GM12872 (cell line): ENCODE measurements at regions not wholly inside any gene's neighbourhood (a gene's known extent, or its start where the extent isn't known, plus 50 kb on each side); places are given as distances from the start of the nearest gene placed in this dataset.

Source experiments
- TF ChIP-seq, protein P1 (sequence below): IDR thresholded peaks from 3 replicates; pipeline ENCODE4 v1.5.1; 2011; ENCODE audit warnings: low read depth, mild to moderate bottlenecking, low read length, moderate library complexity; ENCODE audit not compliant: insufficient read depth

DNA sequence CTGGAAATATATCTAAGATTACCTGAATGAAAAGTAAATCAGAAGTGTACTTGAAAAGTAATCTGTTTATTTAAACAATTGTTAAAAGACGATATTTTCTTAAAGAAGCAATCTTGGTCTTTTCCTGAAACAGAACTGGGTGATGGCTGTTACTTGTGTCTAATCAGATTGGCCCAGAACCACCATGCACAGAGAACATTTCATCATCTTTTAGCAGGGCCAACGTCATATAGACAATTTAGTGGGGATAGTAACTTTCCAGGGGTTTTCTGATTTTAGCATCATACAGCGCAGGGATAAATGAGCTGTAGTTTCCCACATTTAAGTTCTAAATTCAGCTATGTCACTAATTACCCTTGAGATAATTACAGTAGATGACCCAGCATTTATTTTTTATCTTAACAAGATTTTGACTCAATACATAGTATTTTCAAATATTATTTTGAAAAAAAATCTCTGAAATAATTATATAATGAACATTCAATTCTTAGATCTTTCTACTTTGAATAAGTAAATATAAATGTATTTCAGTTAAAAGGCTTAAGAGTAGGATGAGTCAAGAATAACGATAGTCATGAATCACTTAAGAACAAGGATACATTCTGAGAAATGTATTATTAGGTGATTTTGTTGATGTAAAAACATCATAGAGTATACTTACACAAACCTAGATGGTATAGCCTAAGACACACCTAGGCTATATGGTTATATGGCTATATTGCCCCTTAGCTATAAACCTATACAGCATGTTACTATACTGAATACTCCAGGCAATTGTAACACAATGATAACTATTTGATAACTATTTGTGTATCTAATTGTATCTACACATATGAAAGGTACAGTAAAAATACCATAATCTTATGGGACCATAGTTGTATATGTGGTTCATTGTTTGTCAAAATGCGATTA, 103.8 kb upstream of the MME start:
- TF ChIP-seq, protein P1, sequence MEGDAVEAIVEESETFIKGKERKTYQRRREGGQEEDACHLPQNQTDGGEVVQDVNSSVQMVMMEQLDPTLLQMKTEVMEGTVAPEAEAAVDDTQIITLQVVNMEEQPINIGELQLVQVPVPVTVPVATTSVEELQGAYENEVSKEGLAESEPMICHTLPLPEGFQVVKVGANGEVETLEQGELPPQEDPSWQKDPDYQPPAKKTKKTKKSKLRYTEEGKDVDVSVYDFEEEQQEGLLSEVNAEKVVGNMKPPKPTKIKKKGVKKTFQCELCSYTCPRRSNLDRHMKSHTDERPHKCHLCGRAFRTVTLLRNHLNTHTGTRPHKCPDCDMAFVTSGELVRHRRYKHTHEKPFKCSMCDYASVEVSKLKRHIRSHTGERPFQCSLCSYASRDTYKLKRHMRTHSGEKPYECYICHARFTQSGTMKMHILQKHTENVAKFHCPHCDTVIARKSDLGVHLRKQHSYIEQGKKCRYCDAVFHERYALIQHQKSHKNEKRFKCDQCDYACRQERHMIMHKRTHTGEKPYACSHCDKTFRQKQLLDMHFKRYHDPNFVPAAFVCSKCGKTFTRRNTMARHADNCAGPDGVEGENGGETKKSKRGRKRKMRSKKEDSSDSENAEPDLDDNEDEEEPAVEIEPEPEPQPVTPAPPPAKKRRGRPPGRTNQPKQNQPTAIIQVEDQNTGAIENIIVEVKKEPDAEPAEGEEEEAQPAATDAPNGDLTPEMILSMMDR: no peak

DNA sequence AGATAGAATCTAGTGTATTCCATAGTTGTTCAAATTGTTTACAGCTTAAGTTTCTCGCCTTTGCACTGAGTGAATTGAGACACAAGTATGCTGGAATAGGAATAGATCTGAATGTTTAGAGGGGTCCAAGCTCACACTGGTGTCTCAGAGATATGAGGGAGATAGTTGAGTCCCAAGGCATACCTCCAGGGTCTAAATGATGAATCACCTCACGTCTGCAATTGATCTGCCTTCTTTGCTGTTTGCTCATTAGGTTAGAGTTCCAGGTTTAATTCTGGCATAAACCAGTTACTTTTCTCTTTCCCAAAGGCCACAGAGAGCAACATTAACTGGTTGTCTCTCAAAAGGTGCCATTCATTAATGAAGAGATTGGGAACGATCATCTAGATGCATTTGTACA, 106.3 kb upstream of the MME start:
- TF ChIP-seq, protein P1: no peak

DNA sequence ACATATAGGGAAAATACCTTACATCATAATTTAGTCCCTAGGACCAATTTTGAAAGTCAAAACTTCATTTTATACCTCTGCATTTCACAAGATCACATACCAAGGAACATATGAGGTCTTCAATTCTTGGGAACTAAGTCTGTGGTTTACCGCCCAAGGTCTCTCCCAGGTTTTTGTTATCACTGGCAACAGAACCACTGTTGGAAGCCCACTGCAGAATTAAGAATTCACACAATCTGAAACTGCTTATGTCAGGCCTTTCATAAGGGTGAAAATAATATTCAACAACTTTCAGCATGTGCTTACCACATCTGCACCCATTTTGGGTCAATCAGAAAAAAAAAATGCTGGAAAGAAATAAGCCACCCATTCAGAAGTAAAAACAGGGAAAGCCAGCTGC, 107.2 kb upstream of the MME start:
- TF ChIP-seq, protein P1: no peak

DNA sequence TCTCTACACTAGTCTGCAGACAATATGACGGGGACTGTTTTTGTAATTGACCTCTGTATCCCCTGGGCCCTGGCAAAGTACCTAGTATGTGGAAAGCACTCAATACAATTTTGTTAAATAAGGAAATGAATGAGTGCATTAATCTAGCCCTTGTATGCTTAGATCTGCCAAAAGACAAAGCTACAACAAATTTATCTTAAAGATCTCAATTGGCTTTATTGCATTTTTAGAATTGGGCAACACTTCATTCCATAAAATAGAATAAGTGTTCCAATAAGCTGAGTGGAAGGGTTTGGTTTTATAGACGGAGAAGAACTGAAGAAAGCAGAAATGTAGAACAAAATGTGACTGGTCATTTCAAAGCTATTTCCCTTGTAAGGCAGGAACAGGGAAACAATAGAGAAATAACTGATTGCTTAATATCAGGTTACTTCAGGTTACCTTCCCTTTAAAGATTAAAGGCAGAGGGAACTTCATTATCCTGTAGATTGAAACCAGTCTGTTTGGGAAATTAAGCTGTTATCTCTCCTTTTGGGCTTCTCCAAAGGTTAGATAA, 108.3 kb upstream of the MME start:
- TF ChIP-seq, protein P1: no peak

DNA sequence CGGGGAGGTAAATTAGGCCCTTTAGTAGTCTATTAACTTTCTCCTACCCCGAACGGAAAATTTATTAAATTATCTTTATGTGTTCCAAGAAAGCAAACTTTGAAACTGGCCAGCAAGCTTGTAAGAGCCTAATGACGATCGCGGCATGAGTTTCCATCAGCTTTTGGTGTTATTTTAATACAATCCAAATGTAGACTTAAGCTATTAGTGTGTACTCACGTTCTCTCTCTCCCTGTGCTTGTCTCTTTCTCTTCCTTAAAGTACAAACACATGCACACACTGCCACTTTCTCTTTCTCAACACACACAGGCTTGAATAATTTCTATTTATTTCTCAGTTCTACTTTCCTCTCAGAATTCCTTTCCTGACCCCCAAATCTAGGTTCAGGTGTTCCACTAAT, 108.8 kb upstream of the MME start:
- TF ChIP-seq, protein P1: no peak

DNA sequence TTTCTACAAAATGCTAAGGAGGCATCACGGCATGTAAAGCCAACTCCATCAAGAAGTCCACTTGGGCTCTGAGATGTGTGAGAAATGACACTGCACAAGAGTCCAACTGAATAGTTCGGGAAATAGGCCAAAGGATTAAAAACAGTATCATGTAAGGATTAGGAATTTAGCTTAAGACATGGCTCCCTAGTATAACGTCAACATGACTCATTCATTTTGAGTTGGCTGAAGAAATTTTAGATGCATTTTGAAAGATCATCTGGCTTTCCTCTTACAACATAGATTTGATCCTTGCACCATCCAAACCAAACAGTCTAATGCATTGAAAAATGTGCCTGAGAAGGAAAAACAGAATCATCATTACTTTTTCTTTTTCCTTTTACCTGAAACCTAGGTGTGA, 109.3 kb upstream of the MME start:
- TF ChIP-seq, protein P1: no peak

DNA sequence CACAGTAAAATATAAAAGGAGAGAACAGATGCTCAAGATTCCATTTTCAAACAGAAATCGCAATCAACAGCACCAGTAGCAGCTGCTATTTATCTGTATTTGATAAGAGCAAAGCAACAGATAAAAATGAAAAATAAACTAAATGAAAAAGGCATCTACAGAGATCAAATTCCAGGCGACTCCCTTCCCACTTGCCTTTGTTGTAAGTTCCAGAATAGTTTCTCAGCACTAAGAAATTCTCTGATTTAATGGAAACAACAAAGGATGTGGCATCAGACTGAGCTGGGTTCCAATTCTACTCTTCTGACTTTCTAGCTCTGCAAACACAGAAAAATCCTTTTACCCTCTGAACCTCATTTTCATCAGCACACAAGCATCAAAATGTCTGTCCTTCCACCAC, 110.8 kb upstream of the MME start:
- TF ChIP-seq, protein P1: no peak
